ENCODE measurements at regions not wholly inside any gene's neighbourhood (a gene's known extent, or its start where the extent isn't known, plus 50 kb on each side); places are given as distances from the start of the nearest gene placed in this dataset.

GRCh38 chr6:67885081-67886033 is 749.7 kb upstream of the ADGRB3 start:
- TF ChIP-seq CTCF (IDR thresholded peaks at IDR 0.05; ENCODE audit: poor library complexity) (no peak), EZH2 (IDR thresholded peaks at IDR 0.05; ENCODE audit: borderline replicate concordance) (no peak)

All from hepatocyte (in vitro differentiated cells).